GM18508 (cell line): ENCODE measurements at regions not wholly inside any gene's neighbourhood (a gene's known extent, or its start where the extent isn't known, plus 50 kb on each side); places are given as distances from the start of the nearest gene placed in this dataset.

Source experiments
- ATAC-seq: cut with Tn5 transposase; IDR thresholded peaks from one replicate; pipeline ENCODE4 v1.9.1; 2021; ENCODE audit warnings: moderate number of reproducible peaks; ENCODE audit not compliant: insufficient read depth, unreplicated experiment

DNA sequence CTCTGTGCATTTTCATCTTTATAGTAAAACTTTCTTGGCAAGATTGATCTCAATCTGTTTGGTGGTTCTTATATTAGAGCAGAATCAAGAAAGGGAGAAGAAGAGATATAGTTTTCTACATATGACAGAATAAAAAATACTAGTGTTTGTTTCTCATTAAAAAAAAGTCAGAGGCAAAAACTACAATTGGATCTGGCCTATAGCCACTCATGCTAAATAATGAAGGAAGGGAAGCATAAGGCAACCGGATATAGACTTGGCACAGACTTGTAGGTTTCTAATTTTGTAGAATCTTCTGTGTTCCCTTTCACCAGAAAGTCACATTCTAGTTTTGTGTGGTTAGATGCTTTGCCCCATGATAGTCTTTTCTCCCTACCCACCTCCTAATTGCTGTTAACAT lies 306.2 kb downstream of the PIK3R1 start:
- ATAC-seq, result no peak

DNA sequence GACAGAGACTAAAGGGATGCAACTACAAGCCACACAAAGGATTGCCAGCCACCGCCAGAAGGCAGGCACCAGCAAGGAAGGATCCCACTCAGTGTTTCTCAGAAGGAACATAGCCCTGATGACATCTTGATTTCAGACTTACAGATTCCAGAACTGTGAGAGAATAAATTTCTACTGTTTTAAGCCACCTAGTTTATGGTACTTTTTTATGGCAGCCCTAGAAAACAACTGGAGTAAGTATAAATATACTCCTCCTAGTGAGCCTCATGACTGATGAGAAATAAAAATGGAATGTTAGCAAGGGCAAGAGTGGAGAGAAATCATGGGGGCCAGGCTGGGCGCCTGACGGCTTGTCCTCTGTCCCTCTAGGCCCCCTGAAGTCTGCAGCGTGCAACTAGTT lies 307.3 kb downstream of the PIK3R1 start:
- ATAC-seq, result no peak

DNA sequence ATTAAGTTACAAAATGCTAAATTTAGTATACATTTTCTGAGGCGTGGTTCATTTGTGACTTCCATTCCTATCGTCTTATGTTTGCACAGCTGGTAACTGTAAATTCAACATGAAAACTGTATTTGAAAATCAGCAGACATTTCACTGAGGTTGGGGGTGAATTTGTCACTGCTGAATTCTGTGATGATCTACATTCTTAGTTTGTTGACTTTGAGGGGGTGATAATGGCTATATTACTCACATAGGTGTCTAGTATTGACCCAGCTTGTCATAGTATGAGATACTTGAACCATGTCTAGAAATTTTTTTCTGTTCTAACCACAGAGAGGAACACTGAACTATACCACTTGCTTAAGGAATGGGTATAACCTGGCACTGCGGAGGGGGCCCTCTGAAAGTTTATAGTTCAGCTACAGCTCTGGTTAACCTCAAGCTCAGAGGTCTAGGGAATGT lies 313.3 kb downstream of the PIK3R1 start:
- no peak for ATAC-seq

DNA sequence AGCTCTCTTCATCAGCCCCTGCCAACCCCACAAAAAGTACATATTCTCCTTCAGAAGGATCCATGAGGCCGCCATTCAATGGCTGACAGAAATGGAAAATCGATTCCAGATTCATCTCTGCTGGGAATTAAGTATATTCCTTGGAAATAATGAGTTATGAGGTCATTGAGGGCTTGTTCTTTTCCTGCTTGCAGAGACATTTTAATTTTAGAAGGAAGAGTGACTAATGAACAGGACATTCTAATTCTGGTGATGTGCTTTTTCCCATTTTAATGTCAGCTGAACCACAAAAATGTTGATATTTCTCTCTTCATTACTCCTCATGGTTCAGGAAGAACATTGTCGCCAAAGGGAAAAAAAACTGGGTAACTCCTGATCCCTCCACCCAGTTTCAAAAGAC lies 314.0 kb downstream of the PIK3R1 start:
- no peak for ATAC-seq

DNA sequence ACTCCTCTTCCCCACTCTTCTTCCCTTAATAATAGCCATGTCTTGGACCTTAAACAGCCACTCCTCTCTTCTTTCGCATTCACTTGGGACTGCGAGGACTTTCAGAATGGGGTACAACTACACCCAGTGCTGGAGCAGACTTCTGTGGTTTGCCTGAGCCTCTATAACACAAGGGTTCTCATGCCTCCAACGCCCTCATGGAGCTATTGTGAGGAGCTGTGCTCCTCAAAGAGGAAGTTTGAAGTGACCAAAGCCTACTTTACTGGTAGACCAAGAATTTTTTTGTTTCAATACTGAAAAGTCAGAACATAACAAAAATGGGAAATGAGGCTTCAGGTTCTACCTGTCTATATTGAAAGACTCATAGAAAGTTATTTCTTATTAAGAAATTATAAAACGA lies 316.4 kb downstream of the PIK3R1 start:
- ATAC-seq, result no peak

DNA sequence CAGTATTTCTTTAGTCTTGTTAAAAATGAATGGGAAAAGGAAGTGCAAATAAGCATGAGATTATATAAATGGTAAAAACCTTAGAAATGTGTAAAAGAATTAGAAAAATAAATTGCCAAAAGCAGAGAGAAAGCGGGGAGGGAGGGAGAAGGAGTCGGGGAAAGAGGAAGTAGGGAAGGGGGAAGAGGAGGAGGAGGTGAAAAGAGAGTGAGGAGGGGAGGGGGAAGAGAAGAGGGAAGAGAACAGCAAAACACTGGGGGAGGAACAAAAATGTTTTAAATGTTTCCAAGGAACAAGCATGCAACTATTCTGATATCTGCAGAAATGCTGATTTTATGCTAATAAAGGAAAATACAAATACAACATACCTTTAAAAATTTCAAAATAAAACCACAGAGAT lies 317.5 kb downstream of the PIK3R1 start:
- no peak for ATAC-seq

DNA sequence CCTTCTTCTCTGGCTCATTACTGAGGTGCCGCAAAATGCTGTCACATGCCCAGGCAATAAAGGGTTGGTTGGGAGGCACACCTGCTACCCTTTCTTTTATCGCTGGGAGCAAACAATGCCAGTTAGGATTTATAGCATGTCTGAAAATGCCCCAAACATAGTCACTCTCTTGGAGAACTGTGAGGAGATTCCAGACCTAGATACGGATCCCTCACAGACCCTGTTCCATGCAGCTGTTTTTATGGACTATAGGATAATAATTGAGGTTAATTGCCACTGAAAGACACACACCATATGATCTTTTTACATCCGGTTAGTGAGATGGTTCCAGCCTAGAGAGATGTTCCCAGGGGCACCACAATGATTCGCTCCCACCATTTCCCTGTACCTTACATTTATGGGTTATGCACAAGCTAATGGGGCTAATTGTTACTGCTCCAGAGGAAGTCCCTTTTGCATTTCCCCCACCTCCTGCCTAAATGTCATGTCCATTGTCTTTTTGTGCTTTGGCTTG lies 318.1 kb downstream of the PIK3R1 start:
- ATAC-seq, result no peak

DNA sequence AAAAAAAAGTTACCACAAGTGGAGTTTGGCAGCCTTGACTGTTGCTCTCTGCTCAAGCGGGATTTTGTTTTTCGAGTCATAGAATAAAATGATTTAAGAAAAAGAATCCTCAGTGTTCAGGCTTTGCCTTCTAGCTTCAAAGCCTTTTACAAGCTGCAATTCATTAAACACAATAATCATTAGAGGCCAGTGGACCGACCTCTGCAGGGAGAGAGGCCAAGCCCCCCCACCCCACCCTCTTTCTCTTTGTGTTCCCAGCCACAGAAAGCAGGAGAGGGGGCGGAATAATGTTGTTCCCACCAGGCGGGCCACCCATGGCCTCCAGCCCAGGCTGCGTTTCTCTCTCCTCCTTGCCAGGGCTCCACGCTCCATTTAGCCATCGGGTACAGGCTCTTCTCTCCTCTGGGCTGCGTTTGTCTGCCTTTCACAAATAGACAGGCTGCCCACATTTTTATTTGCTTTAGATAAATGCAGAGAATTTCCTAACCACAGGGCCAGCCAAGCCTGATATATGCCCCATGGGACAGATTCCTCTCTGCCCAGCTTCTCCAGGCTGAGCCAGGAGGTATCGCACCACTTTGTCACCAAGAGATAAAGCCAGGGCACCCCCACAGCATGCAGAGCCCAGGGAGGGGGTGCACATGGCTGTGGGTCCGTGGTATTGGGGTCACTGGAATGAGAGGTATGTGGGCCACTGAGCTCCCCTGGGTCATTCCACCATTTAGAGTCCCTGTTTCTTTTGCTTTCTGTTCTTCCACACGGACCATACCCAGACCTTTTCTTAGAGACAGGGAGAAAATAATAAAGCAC lies 318.8 kb downstream of the PIK3R1 start:
- ATAC-seq, result no peak

DNA sequence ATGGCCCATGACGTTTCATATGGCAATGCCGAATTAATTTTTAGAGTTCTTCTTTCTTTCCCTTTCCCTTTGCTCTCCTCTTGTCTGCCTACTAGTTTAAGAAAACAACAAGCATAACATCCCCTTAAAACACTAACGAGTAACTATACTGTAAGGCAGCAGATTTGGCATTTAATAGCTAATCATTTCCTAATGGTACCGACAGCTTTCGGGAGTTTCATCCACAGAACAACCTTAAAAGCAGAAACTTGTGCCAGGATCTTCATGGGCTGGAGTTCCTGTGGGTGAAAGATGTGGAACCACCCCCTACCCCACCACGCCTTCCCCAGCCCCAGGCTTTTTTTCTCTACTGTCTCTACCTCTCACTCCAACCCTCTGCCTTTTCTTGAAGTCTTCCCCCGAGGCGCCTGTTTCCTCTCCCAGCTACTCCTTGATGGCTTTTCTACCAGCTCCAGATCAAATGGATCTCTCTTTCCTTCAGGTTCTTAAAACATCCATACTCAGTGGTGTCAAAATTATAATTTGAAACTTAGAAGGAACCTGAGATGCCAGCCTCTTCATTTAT lies 319.5 kb downstream of the PIK3R1 start:
- ATAC-seq, result no peak

DNA sequence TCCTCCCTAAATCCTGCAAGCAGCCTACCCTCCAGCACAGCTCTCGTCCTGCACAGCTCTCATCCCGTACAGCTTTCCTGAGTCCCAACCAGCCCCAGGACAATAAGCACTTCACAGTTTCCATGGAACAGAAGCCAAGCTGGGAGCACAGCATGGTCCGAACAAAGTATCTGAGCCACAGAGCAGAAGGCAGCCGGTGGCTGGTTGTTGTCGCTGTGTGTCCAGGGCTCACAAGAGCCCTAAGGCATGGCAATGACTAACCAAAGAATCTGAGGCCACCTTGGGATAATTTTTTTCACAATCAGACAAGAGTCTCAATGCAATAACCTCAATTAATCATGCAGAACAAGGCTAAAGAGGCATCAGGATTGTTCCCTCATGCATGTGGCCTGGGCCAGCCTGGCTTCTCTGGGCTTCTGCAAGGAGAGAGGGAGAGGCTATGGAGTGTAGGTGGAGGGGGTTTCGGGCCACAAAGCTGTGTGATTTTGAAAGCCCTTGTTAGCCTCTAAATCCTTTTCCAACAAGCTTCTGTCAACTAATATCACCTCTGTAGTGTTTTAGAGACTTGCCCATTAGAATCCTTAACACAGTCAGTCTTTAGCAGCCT lies 323.4 kb downstream of the PIK3R1 start:
- ATAC-seq, result no peak

DNA sequence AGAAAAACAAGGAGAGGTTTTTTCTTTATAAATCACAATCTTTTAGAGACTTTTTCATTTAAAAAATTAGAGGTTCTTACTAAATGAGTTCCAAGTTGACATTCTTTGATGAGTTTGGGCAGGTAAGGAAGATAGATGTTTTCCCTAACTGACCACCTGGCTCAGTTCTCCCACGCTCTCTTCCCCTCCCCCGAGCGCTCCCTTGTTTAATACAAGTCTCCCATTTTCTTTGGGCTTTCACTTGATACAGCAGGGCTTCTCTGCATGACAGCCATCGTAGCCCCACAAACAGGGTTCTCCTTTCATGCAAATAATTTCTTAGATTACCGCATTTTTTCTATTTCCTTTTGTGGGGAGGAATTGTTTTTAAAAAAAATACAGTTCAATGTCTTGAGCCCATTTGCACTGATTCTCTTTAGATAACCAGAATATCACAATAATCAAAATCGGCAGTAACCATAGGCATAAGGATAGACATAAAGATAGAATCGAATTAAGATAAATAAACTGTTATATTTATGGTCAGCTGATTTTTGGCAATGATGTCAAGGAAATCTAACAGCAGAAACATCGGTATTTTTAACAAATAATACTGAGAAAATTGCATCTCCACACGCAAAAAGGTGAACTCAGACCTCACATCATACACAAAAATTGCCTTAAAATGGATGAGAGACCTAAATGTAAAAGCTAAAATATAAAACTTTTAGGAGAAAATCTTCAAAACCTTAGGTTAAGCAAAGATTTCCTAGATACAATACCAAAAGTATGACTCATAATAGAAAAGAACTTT lies 325.4 kb downstream of the PIK3R1 start:
- no peak for ATAC-seq

DNA sequence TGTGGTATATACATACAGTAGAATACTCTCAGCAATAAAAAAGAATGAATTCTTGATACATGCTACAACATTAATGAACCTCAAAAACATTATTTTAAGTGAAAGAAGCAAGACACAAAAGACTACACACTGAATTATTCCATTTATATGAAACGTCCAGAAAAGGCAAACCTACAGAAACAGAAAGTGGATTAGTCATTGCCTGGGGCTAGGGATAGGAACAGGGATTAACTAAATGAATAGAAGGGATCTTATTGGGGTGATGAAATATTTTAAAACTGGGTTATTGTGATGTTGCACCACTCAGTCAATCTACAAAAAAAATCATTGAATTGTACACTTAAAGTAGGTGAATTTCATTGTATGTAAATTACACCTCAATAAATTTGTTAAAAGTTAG lies 326.7 kb downstream of the PIK3R1 start:
- no peak for ATAC-seq

DNA sequence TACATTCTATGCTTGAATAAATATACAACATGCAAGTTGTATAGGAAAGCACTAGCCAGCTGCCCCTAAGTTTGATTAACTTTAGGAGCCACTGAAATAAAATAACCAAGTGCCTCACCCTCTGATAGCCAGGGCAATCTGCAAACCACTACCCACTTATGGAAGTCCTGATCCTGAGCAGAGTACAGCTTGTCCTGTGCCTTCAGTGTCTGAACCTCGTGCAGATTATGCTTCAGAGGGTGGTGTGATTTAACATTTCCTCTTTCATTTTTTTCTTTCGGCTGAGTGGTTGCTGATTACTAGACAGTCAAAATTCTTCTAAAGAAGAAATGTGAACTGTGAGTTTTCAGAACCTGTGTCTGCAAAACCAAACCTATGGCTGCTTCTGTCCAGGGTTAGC lies 327.7 kb downstream of the PIK3R1 start:
- ATAC-seq, result no peak

DNA sequence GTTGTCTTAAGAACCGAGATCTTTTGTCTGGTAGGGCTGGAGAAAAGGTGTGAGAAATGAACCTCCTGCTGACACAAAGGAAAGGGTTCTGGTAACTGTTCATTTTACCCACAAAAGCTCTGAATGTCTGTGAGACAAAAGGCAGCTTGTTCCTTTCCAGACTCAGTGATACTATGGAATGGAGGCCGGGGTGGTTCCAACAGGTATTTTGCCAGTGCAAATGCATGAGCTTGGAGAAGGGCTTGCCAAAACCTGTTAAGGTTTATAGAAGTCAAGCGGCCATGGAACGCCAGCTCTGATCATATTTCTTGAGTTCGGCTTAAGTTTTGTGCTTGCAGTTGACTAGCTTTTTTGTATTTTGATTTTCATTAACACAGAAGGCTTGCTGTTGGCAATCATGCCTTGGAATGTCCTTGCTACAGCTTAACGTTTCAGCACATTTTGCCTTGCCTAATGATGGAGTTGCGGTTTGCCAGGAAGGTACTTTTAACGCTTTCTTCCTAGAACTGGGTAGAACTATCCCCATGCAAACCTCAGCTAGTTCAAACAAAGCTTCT lies 328.6 kb downstream of the PIK3R1 start:
- no peak for ATAC-seq

DNA sequence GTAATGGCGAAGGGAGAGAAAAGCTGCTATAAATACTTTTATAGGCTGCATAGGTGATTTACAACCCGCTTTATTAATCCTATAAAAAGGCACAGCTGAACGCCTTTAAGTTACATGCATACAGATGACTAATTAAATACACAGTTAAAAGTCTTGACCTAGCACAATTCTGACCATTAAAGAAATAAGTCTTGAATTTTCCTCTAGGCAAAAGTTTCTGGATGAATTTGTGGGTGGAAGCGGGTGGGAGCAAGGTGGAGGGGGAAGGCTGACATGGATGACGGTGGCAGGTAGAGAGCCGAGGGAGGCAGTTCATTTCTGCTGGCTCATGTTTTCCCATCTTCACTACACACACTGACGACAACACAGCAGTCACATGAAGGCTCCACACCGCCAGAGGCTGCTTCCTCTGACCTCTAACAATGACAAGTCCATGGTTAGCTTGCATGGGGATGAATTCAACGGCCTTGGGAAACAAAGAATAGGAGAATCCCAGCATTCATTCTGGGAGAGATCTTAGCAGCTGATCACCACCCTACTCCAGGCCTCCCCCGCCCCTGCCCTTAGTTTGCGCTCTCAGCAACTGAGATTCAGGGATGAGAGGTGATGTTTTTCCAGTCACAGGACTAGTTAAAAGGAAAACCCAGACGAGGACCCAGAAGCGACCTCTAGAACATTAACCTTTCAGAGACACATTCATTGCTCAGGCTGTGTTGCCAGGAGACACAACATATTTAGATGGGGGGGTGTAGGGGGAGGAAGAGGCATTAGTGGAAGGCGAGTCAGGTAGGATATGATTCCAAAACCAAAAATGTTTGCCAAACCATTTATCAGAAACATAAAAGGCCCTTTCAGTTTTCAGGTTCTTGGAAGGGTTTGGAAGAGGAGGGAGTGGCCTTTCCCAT lies 329.3 kb downstream of the PIK3R1 start:
- no peak for ATAC-seq

DNA sequence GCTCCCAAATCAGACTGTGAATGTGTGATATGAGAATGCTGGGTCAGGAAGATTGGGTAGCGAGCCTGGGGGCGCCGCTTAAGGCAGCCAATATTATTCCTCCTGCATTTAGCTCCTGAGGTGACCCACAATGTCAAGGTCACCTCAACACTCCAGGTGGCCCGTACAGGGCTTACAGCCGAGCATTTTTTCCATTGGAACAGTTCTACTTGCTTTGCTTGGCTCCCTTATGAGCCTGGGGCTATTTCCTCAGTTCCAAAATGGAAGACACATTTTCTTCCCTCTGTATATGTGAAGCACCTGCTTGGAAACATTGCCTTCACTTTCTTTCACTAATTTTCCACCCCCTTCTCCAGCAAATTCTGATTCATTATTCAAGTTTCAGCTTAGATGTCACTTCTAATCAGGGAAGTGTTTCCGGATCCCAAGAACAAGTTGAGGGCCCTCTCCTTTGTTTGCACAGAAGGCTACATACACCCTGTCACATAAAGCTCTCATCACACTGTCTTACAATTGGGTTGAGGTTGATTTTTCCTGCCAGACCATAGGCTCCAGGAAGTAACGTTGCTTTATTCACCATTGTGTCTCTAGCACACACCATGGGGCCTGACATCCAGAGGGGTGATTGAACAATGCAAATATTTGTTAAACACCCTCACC lies 330.2 kb downstream of the PIK3R1 start:
- no peak for ATAC-seq

DNA sequence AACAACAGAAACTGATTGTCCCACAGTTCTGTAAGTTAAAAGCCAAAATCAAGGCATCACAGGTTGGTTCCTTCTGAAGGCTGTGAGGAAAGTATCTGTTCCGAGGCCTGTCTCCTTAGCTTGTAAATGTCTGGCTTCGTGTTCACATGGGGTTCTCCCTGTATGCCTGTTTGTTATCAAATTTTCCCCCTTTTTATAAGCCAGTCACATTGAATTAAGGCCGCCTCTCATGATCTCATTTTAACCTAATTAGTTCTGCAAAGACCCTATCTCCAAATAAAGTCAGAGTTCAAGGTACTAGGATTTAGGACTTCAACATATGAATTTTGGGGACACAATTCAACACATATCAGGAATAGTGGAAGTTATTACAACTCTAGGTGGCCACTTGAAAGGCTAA lies 331.5 kb downstream of the PIK3R1 start:
- ATAC-seq, result no peak

DNA sequence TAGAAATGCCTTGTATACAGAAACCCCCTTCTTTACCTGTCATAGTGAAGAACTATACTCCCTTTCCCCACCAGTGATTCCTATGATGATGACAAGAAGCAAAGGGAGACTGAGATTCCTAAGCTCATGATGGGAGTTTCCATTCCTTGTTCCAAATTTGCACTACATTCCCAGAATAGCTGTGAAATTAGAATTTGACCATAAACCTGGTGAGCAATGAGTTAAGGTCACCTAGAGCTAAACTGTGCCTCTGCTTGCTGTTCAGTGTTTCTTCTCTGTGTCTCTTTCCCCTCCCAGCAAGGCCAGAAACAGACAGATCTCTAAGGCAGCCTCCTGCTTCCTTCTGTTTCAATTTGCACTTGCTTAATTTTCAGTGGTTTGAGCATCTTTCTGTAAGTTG lies 332.1 kb downstream of the PIK3R1 start:
- ATAC-seq, result no peak
